Endodermal cell (in vitro differentiated cells): ENCODE measurements at regions not wholly inside any gene's neighbourhood (a gene's known extent, or its start where the extent isn't known, plus 50 kb on each side); places are given as distances from the start of the nearest gene placed in this dataset.

Experiments used
- DNase-seq: peaks from one replicate; pipeline ENCODE4 v3.0.0-alpha.2; 2017
- H3K27ac ChIP-seq: 2 replicates; pipeline ENCODE4 v1.5.1; 2013; ENCODE audit warnings: mild to moderate bottlenecking, low read depth, low read length, moderate library complexity
- H3K27me3 ChIP-seq: 2 replicates; pipeline ENCODE4 v1.6.1; 2013; ENCODE audit warnings: mild to moderate bottlenecking, low read length, moderate library complexity; ENCODE audit not compliant: insufficient read depth, control insufficient read depth, poor library complexity, severe bottlenecking
- H3K36me3 ChIP-seq: 2 replicates; pipeline ENCODE4 v1.7.0; 2013; ENCODE audit warnings: mild to moderate bottlenecking, low read length, moderate library complexity; ENCODE audit not compliant: control insufficient read depth, insufficient read depth
- H3K4me1 ChIP-seq: one replicate; pipeline ENCODE4 v1.7.0; 2013; ENCODE audit warnings: low read length; ENCODE audit not compliant: control insufficient read depth, insufficient read depth
- H3K4me3 ChIP-seq: 2 replicates; pipeline ENCODE4 v1.5.1; 2013; ENCODE audit warnings: mild to moderate bottlenecking, low read length, moderate library complexity
- H3K9ac ChIP-seq: 2 replicates; pipeline ENCODE4 v1.6.1; 2013; ENCODE audit warnings: mild to moderate bottlenecking, low read length, moderate library complexity; ENCODE audit not compliant: poor library complexity, severe bottlenecking; ENCODE audit errors: extremely low read depth
- H3K9me3 ChIP-seq: 2 replicates; pipeline ENCODE4 v1.6.1; 2013; ENCODE audit warnings: mild to moderate bottlenecking, low read length, moderate library complexity; ENCODE audit not compliant: control insufficient read depth
- H3K27ac Mint-ChIP-seq: 2 replicates; pipeline ENCODE4 v1.8.0; 2020; ENCODE audit warnings: mixed read lengths
- H3K27me3 Mint-ChIP-seq: 2 replicates; pipeline ENCODE4 v1.8.0; 2021; ENCODE audit warnings: mild to moderate bottlenecking, mixed read lengths; ENCODE audit not compliant: insufficient read depth
- H3K36me3 Mint-ChIP-seq: 2 replicates; pipeline ENCODE4 v1.8.0; 2020; ENCODE audit warnings: low read depth, mixed read lengths
- H3K4me1 Mint-ChIP-seq: 2 replicates; pipeline ENCODE4 v1.8.0; 2020; ENCODE audit warnings: mixed read lengths
- H3K4me3 Mint-ChIP-seq: 2 replicates; pipeline ENCODE4 v1.8.0; 2020; ENCODE audit warnings: mild to moderate bottlenecking, moderate library complexity, mixed read lengths
- H3K9me3 Mint-ChIP-seq: 2 replicates; pipeline ENCODE4 v1.8.0; 2020; ENCODE audit warnings: mild to moderate bottlenecking, mixed read lengths
- whole genome bisulfite sequencing, 2 experiments: methylation state at CpG; one replicate each; pipeline versions ENCODE4 v1.1.5 to v1.1.7; 2013; ENCODE audit warnings: missing lambda C conversion rate in 2 of 2, mixed read lengths in 1 of 2; ENCODE audit not compliant: insufficient coverage in 1 of 2, insufficient read length in 1 of 2; 5-methylcytosine and 5-hydroxymethylcytosine counted together
- TF ChIP-seq, protein P1 (sequence below): fragments of 200-600 bp; sonication (generic); conservative IDR thresholded peaks from 2 replicates; pipeline ENCODE4 v1.5.0; 2021; ENCODE audit warnings: antibody characterized with exemption, mild to moderate bottlenecking

DNA sequence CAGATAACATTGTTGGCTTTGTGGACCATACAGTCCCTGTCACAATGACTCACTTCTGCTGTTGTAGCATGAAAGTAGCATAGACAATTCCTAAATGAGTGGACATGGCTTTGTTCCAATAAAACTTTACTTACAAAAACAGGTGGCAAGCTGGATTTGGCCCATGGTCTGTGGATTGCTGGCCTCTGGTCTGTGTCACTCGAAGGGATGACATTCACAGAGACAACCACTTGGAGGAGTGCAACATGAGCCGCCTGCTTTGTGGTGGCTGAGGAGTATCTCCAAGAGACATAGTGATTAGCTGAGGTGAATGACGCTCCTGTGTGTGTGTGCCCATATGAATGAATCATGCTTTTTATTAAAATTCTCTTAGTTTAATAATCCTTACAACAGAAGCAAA lies 81.3 kb upstream of the NRXN3 start:
- peaks cover 3% of the 10 kb centered on the region for H3K4me1 Mint-ChIP-seq
- H3K9me3 Mint-ChIP-seq = no peaks in the 10 kb centered on the region
- no peaks in the 10 kb centered on the region for H3K36me3 Mint-ChIP-seq
- no peak overlapping the region for H3K27ac ChIP-seq
- no peak overlapping the region for H3K4me3 ChIP-seq
- TF ChIP-seq, protein P1, sequence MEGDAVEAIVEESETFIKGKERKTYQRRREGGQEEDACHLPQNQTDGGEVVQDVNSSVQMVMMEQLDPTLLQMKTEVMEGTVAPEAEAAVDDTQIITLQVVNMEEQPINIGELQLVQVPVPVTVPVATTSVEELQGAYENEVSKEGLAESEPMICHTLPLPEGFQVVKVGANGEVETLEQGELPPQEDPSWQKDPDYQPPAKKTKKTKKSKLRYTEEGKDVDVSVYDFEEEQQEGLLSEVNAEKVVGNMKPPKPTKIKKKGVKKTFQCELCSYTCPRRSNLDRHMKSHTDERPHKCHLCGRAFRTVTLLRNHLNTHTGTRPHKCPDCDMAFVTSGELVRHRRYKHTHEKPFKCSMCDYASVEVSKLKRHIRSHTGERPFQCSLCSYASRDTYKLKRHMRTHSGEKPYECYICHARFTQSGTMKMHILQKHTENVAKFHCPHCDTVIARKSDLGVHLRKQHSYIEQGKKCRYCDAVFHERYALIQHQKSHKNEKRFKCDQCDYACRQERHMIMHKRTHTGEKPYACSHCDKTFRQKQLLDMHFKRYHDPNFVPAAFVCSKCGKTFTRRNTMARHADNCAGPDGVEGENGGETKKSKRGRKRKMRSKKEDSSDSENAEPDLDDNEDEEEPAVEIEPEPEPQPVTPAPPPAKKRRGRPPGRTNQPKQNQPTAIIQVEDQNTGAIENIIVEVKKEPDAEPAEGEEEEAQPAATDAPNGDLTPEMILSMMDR = peak; percentile 55
- no peaks in the 10 kb centered on the region for H3K9me3 ChIP-seq
- no peak overlapping the region for H3K9ac ChIP-seq
- H3K27me3 ChIP-seq = no peaks in the 10 kb centered on the region
- H3K4me3 Mint-ChIP-seq = no peak overlapping the region
- no peaks in the 10 kb centered on the region for H3K27me3 Mint-ChIP-seq
- no peak overlapping the region for H3K27ac Mint-ChIP-seq
- 80 to 84% methylated on average over 1 to 2 of the region's 3 CpGs for WGBS, 2 experiments
- H3K4me1 ChIP-seq = no peaks in the 10 kb centered on the region
- no peaks in the 10 kb centered on the region for H3K36me3 ChIP-seq
- peak; percentile 61 for DNase-seq

DNA sequence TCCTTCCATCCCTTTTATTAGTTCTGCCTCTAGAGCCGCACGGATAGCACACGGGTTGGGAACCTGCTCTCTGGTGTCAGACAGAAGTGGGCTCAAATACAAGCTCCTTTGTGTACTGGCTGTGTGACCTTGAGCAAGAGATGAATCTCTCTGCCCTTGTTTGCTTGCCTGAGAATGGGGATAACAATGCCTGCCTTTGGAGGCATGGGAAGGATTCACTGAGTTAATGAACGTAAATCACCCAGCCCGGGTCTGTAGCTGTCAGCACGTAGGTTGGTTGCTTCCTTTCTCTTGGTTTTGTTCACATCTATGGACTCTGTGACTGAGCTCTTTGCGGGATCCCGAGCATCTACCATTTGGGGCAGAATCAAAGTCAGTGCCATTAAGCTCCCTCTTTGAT lies 79.3 kb upstream of the NRXN3 start:
- H3K9ac ChIP-seq = no peak overlapping the region
- DNase-seq = peak; percentile 12
- Mint-ChIP-seq H3K4me1 (peaks cover 3% of the 10 kb centered on the region), H3K27ac (no peak overlapping the region), H3K9me3 (no peaks in the 10 kb centered on the region), H3K27me3 (no peaks in the 10 kb centered on the region), H3K36me3 (no peaks in the 10 kb centered on the region), H3K4me3 (no peak overlapping the region)
- H3K27ac ChIP-seq = no peak overlapping the region
- no peak overlapping the region for H3K4me3 ChIP-seq
- WGBS, 2 experiments = 95% methylated on average over 6 to 8 of the region's 8 CpGs
- no peaks in the 10 kb centered on the region for H3K9me3 ChIP-seq
- TF ChIP-seq, protein P1 = no peak
- H3K4me1 ChIP-seq = no peaks in the 10 kb centered on the region
- H3K27me3 ChIP-seq = no peaks in the 10 kb centered on the region
- no peaks in the 10 kb centered on the region for H3K36me3 ChIP-seq

DNA sequence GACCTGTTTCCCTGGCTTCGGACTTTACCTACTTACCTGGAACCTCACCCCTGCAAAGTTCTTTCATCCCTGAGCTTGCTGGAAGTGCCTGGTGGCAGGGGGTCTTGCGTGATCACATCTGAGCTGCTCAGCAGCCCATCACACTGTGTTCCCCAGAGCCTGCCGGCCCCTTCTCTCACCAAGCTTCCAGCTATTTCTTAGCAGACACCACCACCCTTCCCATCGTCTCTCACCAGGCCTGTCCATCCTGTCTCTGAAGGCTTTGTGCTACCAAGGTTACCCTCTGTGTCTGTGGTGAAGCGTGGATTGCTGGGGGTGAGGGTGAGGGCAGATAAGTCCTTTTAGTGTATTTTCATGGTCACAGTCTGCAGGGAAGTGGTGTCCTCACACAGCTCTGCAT lies 78.8 kb upstream of the NRXN3 start:
- H3K4me3 Mint-ChIP-seq = no peak overlapping the region
- no peaks in the 10 kb centered on the region for H3K36me3 Mint-ChIP-seq
- no peak for DNase-seq
- Histone ChIP-seq H3K9ac (no peak overlapping the region), H3K27ac (no peak overlapping the region), H3K9me3 (no peaks in the 10 kb centered on the region), H3K4me3 (no peak overlapping the region), H3K27me3 (no peaks in the 10 kb centered on the region), H3K4me1 (no peaks in the 10 kb centered on the region), H3K36me3 (no peaks in the 10 kb centered on the region)
- H3K9me3 Mint-ChIP-seq = peaks cover 4% of the 10 kb centered on the region
- no peak overlapping the region for H3K27ac Mint-ChIP-seq
- TF ChIP-seq, protein P1 = no peak
- WGBS, 2 experiments = 86 to 93% methylated on average over 2 to 5 of the region's 5 CpGs
- H3K4me1 Mint-ChIP-seq = peaks cover 2% of the 10 kb centered on the region
- H3K27me3 Mint-ChIP-seq = no peaks in the 10 kb centered on the region
